ENCODE measurements at regions not wholly inside any gene's neighbourhood (a gene's known extent, or its start where the extent isn't known, plus 50 kb on each side); places are given as distances from the start of the nearest gene placed in this dataset.

- Histone ChIP-seq H3K9me3 (peaks cover 0 to 3% (median 0%) of the 10 kb centered on the region in 3 donors), H3K4me1 (peaks cover 0 to 8% (median 0%) of the 10 kb centered on the region in 4 donors), H3K27ac (no peak overlapping the region), H3K27me3 (no peaks in the 10 kb centered on the region), H3K36me3 (no peaks in the 10 kb centered on the region), H3K4me3 (no peak overlapping the region)
- peak; percentile 51 to 68 for DNase-seq
- intact Hi-C loops (cut with DNase I; ENCODE audit: low total_unique reads) = loop anchor here (10.0 kb wide), 1 partner anchor 242 kb away; no protein-coding TSS in a partner anchor
- TF ChIP-seq CTCF (IDR thresholded peaks at IDR 0.05) = peak; percentile 28 to 41
These were observed 68.5 kb downstream of the TMCO5A start for GRCh38 chr15:38002883-38003477.

DNA sequence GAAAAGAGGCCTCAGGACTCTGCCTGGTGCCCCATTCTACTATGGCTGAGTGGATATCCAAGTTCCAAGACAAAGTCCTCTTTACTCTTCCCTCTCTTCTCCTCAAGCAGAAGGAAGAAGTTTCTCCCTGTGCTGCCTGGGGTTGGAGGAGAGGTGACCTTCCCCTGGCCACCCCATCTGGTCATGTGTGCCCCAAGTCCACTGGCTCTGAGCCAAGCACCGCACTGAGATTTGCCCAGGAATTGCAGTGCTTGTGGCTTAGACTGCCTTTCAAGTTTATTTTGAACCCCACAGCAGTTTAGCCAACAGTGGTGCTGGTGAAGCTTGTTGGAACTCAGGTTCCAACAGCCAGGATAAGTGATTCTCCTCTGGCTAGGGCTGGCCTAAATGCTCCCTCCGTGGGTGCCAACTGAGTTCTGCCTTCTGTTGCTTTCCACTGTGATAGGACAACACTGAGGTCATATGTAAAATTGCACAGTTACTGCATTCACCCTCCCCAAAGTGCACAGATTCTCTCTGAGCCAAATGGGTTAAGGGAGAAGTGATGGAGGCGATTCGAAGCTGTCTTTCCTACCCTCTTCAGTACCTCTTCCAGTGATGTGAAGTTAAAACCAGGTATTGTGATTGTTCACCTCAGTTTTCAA, 69.9 kb downstream of the TMCO5A start:
- H3K9me3 ChIP-seq = peaks cover 0 to 3% (median 0%) of the 10 kb centered on the region in 3 donors
- intact Hi-C loops (cut with DNase I; ENCODE audit: low total_unique reads) = loop anchor here (10.0 kb wide), 1 partner anchor 240 kb away; no protein-coding TSS in a partner anchor
- H3K4me1 ChIP-seq = peaks cover 0 to 8% (median 0%) of the 10 kb centered on the region in 4 donors
- H3K27ac ChIP-seq = no peak overlapping the region
- H3K27me3 ChIP-seq = no peaks in the 10 kb centered on the region
- no peak for TF ChIP-seq CTCF (IDR thresholded peaks at IDR 0.05)
- no peak overlapping the region for H3K4me3 ChIP-seq
- DNase-seq = no peak
- no peaks in the 10 kb centered on the region for H3K36me3 ChIP-seq

- no peak overlapping the region for H3K27ac ChIP-seq
- intact Hi-C loops (cut with DNase I; ENCODE audit: low total_unique reads) = loop anchor here (10.0 kb wide), 1 partner anchor 239 kb away; no protein-coding TSS in a partner anchor
- DNase-seq = no peak
These were observed 71.7 kb downstream of the TMCO5A start for GRCh38 chr15:38005953-38006808.

GRCh38 chr15:38010395-38010794, 76.0 kb downstream of the TMCO5A start:
- Histone ChIP-seq H3K4me3 (no peak overlapping the region), H3K27me3 (no peaks in the 10 kb centered on the region), H3K9me3 (no peaks in the 10 kb centered on the region), H3K4me1 (peaks cover 0 to 8% (median 0%) of the 10 kb centered on the region in 4 donors), H3K36me3 (no peaks in the 10 kb centered on the region), H3K27ac (no peak overlapping the region)
- intact Hi-C loops (cut with DNase I; ENCODE audit: low total_unique reads) = no loop called here
- no peak for TF ChIP-seq CTCF (IDR thresholded peaks at IDR 0.05)
- no peak for DNase-seq

More at GRCh38 chr15:38005953-38006808, 71.7 kb downstream of the TMCO5A start:
- H3K27me3 ChIP-seq = no peaks in the 10 kb centered on the region
- no peak for TF ChIP-seq CTCF (IDR thresholded peaks at IDR 0.05)
- no peak overlapping the region for H3K4me3 ChIP-seq
- no peaks in the 10 kb centered on the region for H3K36me3 ChIP-seq
- H3K9me3 ChIP-seq = peaks cover 0 to 3% (median 0%) of the 10 kb centered on the region in 3 donors
- H3K4me1 ChIP-seq = peaks cover 0 to 8% (median 0%) of the 10 kb centered on the region in 4 donors

- no peak for TF ChIP-seq CTCF (IDR thresholded peaks at IDR 0.05)
- no peak overlapping the region for H3K27ac ChIP-seq
- no peaks in the 10 kb centered on the region for H3K9me3 ChIP-seq
- H3K36me3 ChIP-seq = no peaks in the 10 kb centered on the region
- no peaks in the 10 kb centered on the region for H3K4me1 ChIP-seq
- no peak for DNase-seq
- intact Hi-C loops (cut with DNase I; ENCODE audit: low total_unique reads) = no loop called here
- H3K4me3 ChIP-seq = no peak overlapping the region
- H3K27me3 ChIP-seq = no peaks in the 10 kb centered on the region
These were observed 78.5 kb downstream of the TMCO5A start for GRCh38 chr15:38012894-38013293.
